HAP-1 (cell line): ENCODE measurements at regions not wholly inside any gene's neighbourhood (a gene's known extent, or its start where the extent isn't known, plus 50 kb on each side); places are given as distances from the start of the nearest gene placed in this dataset.

ENCODE experiments used
- DNase-seq, 2 experiments: peaks; one replicate each; pipeline ENCODE4 v3.0.0-alpha.2; 2016 to 2020; ENCODE audit warnings: low spot score in 2 of 2
- H3K27me3 ChIP-seq: fragments of 250-450 bp; sonication (Bioruptor Pico); 2 replicates; pipeline ENCODE4 v1.5.1; 2020; ENCODE audit warnings: low read depth, mild to moderate bottlenecking, moderate library complexity
- H3K36me3 ChIP-seq: fragments of 250-450 bp; sonication (Bioruptor Pico); replicated peaks from 2 replicates; pipeline ENCODE4 v1.5.1; 2020; ENCODE audit warnings: mild to moderate bottlenecking
- H3K4me1 ChIP-seq: fragments of 250-450 bp; sonication (Bioruptor Pico); 2 replicates; pipeline ENCODE4 v1.5.1; 2020; ENCODE audit warnings: mild to moderate bottlenecking
- H3K4me3 ChIP-seq: fragments of 250-450 bp; sonication (Bioruptor Pico); 2 replicates; pipeline ENCODE4 v1.5.1; 2020; ENCODE audit warnings: mild to moderate bottlenecking, moderate library complexity
- H3K9me3 ChIP-seq: fragments of 250-450 bp; sonication (Bioruptor Pico); 2 replicates; pipeline ENCODE4 v1.5.1; 2020; ENCODE audit warnings: mild to moderate bottlenecking, moderate library complexity
- in situ Hi-C: fragments of 300-500 bp; cut with MboI; formaldehyde crosslinking; loops from 3 replicates; pipeline ENCODE4 v1.14.3; 2020; ENCODE audit warnings: low sequenced_read_pairs, inconsistent platforms, mixed read lengths

DNA sequence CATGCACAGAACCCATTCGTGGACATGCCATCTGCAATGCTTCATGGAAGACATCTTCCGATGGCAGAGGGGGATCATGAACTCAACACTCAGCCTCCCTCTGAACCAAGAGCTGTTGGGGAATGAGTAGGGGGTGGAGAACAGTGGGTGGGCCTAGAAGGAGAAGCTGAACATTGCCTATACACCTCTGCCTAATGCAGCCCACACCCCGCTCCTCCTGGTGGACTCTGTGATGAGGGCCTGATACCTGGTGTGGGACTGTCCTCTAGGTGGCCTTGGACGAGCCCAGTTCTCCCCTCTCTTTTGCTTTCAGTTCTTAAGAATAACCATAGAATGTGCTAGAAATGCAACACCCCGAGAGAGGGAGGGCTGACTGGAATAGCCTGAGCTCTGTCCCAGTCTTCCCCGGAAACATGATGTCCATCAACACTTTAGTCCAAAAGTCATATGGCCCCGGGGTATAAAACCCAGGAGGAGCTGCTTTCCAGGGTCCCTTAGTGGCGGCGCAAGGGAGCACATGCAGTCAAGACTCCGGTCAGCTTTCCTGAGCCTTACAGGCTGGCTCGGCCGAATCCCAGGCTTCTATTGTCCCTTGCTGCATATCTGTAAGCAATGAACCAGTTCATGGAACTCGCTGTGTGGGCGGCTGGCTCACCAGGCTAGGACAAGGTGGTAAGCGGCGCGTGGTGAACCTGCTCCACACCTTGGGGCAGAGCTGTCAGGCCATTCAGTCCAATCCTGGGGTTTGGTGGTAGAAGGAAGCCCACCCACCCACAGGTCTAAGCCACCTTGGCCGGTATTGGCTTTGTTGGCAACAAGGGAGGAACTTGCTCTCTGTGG lies 216.9 kb downstream of the CTTN start:
- Histone ChIP-seq H3K4me1 (no peaks in the 10 kb centered on the region), H3K9me3 (no peaks in the 10 kb centered on the region), H3K4me3 (no peak overlapping the region), H3K36me3 (no peaks in the 10 kb centered on the region), H3K27me3 (peaks cover 5% of the 10 kb centered on the region; the same call in 1 of the 2 replicates)
- in situ Hi-C loops = loop anchor here (25.0 kb wide), 1 partner anchor 97 kb away; no protein-coding TSS in a partner anchor
- no peak for DNase-seq

DNA sequence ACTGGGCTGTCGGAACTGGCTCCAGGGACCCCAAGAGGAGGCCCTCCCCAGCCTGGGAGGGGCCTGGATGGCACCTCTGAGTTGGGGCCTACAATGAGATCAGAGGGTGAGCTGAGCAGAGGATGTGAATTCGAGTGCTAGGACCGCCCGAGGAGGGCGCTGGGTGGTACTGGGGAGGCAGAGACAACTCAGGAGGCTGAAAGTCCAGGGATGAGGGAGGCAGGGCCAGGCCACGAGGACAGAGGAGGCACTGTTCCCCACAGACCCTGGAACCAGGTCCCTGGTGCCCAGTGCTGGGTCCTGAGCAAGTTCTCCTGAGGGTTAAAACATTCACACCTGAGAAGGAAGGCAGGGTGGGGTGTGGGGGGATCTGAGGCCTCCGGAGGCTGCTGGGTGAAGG lies 218.0 kb downstream of the CTTN start:
- Histone ChIP-seq H3K27me3 (no peaks in the 10 kb centered on the region), H3K4me1 (no peaks in the 10 kb centered on the region)
- in situ Hi-C loops = loop anchor here (25.0 kb wide), 1 partner anchor 96 kb away; no protein-coding TSS in a partner anchor

DNA sequence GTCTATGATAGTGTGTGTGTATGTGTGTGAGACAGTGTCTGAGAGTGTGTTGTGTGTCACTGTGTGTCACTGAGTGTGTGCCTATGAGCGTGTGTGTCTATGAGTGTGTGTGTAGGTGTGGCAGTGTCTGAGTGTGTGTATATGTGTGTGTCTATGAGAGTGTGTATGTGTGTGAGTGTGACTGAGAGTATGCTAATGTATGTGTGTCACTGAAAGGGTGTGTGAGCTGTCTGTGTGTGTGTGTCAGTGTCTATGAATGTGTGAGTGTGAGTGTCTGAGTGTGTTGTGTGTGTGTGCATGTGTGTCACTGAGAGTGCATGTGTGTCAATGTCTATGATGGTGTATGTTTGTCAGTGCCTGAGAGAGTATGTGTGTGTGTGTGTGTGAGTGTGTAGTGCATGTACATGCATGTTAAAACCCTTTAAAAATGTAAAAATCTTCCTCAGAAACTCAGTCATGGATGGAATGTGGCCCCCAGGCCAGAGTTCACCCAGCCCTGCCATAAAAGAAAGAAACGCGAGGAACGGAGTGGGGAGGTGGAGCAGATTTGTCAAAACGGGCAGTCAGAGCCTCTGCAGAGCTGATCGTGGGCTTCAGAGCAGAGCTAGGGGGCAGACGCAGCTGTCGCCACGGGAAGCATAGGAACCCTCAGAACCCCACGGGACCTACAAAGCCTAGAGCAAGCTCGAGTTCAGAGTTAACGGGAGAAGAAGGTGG lies 218.8 kb downstream of the CTTN start:
- DNase-seq = no peak
- H3K4me1 ChIP-seq = no peaks in the 10 kb centered on the region
- no peaks in the 10 kb centered on the region for H3K36me3 ChIP-seq
- H3K9me3 ChIP-seq = no peaks in the 10 kb centered on the region
- no peak overlapping the region for H3K4me3 ChIP-seq
- in situ Hi-C loops = loop anchor here (25.0 kb wide), 1 partner anchor 95 kb away; no protein-coding TSS in a partner anchor
- H3K27me3 ChIP-seq = no peaks in the 10 kb centered on the region

More for the DNA sequence above, 218.0 kb downstream of the CTTN start:
- H3K4me3 ChIP-seq = no peak overlapping the region
- H3K36me3 ChIP-seq = no peaks in the 10 kb centered on the region
- no peak for DNase-seq
- H3K9me3 ChIP-seq = no peaks in the 10 kb centered on the region

DNA sequence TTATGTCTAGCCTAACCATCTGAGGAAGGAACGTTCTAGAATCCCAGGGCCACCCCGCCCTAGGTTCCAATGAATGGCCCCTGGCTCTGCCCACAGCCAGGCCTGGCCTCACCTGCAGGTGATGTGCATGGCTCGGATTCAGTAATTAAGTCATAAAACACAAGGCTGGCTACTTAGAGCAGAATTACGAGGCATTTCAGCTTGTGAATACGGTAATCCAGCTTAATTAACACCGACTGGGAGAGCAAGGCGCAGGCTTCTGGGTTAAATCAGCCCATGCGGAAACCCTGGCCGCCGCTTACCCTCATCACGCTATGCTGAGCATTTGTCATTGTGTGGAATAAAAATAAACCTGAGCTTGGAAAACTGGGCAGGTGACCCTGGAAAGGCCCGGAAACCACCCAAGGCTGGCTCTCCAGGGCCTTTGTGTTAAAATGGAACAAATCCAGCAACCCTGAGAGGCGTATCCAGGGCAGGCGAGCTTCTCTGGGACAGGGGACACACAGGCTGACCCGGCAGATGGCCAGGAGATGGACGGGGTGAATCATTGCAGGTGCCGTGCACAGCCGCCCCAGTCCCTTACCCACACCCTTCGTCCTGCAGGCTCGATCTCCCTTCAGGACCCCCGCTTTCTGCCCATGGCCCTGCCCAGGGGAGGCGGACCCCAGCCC lies 220.2 kb downstream of the CTTN start:
- Histone ChIP-seq H3K36me3 (no peaks in the 10 kb centered on the region), H3K9me3 (no peaks in the 10 kb centered on the region), H3K4me3 (no peak overlapping the region), H3K27me3 (no peaks in the 10 kb centered on the region), H3K4me1 (no peaks in the 10 kb centered on the region)
- DNase-seq = no peak
- in situ Hi-C loops = loop anchor here (25.0 kb wide), 1 partner anchor 94 kb away; no protein-coding TSS in a partner anchor

DNA sequence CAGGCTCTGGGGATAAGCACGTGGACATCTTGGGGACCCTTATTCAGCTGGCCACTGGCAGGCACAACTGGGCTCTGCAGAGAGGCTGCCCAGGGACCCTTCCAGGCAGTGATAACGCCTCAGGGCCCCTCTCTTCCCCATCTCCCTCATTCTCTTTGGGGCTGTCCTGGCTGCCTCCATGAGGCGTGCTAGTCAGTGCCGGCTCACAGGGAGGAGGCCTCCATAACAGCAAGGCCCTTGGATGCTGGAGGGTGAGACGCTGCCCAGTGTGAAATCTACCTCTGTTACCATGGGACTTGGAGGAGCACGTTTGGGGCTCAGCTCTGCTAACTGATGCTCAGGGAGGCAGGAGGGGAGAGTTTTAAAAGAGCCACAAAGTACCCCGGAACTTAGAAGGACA lies 221.3 kb downstream of the CTTN start:
- H3K9me3 ChIP-seq = no peaks in the 10 kb centered on the region
- DNase-seq = no peak
- no peaks in the 10 kb centered on the region for H3K27me3 ChIP-seq
- H3K4me3 ChIP-seq = no peak overlapping the region
- no peaks in the 10 kb centered on the region for H3K4me1 ChIP-seq
- in situ Hi-C loops = loop anchor here (25.0 kb wide), 1 partner anchor 93 kb away; no protein-coding TSS in a partner anchor
- H3K36me3 ChIP-seq = no peaks in the 10 kb centered on the region

DNA sequence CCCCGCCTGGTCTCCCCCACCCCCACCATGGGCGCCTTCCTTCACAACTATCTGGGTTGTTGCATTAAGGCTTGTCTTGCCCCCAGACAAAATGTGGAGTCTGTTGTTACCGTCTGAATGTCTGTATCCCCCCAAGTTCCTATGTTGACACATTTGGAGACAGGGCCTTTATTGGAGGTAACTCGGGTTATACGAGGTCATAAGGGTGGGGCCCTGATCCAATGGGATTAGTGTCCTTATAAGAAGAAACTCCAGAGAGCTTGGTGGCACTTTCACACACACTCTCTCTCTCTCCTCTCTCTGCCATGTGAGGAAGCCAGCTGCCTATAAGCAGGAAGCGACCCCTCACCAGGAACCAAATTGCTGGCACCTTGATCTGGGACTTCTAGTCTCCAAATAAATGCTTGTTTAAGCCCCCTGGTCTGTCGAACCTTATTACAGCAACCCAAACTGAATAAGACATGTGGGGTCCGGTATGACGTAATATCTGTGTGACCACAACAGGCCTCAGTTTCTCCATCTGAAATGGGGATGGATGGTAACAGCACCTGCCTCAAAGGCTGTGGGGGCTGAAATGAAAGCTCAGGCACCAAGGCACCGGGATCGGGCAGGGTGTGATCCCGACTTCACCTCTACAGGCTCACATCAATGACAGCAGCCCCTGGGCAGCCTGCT lies 222.3 kb downstream of the CTTN start:
- in situ Hi-C loops = loop anchor here (25.0 kb wide), 1 partner anchor 92 kb away; no protein-coding TSS in a partner anchor
- no peak overlapping the region for H3K4me3 ChIP-seq
- no peaks in the 10 kb centered on the region for H3K27me3 ChIP-seq
- H3K9me3 ChIP-seq = no peaks in the 10 kb centered on the region
- DNase-seq = no peak
- H3K36me3 ChIP-seq = no peaks in the 10 kb centered on the region
- H3K4me1 ChIP-seq = no peaks in the 10 kb centered on the region

GRCh38 chr11:70621241-70621640 lies 222.9 kb downstream of the CTTN start:
- no peaks in the 10 kb centered on the region for H3K36me3 ChIP-seq
- no peak overlapping the region for H3K4me3 ChIP-seq
- in situ Hi-C loops = loop anchor here (25.0 kb wide), 1 partner anchor 91 kb away; no protein-coding TSS in a partner anchor
- H3K9me3 ChIP-seq = no peaks in the 10 kb centered on the region
- no peak for DNase-seq
- no peaks in the 10 kb centered on the region for H3K4me1 ChIP-seq
- no peaks in the 10 kb centered on the region for H3K27me3 ChIP-seq

DNA sequence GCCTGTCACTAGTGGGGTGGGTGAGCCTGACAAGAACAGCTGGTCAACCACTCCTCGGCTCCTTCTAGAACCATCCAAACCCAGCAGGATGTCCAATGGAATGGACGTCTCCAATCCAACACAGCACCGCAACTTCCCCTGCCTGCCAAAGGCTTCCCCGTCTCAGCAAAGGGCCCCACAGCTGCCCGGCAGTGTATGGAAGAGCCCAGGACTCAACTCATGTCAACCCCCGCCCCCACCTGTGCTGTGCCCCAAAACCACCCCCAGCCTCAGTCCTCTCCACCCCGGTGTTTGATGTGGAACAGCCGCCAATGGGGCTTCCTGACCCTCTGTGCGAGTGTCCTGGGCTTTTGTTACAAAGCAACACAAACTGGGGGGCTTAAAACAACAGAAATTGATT lies 223.8 kb downstream of the CTTN start:
- no peak for DNase-seq
- Histone ChIP-seq H3K9me3 (no peaks in the 10 kb centered on the region), H3K4me3 (no peak overlapping the region), H3K36me3 (no peaks in the 10 kb centered on the region), H3K27me3 (no peaks in the 10 kb centered on the region), H3K4me1 (no peaks in the 10 kb centered on the region)
- in situ Hi-C loops = loop anchor here (25.0 kb wide), 1 partner anchor 90 kb away; no protein-coding TSS in a partner anchor

DNA sequence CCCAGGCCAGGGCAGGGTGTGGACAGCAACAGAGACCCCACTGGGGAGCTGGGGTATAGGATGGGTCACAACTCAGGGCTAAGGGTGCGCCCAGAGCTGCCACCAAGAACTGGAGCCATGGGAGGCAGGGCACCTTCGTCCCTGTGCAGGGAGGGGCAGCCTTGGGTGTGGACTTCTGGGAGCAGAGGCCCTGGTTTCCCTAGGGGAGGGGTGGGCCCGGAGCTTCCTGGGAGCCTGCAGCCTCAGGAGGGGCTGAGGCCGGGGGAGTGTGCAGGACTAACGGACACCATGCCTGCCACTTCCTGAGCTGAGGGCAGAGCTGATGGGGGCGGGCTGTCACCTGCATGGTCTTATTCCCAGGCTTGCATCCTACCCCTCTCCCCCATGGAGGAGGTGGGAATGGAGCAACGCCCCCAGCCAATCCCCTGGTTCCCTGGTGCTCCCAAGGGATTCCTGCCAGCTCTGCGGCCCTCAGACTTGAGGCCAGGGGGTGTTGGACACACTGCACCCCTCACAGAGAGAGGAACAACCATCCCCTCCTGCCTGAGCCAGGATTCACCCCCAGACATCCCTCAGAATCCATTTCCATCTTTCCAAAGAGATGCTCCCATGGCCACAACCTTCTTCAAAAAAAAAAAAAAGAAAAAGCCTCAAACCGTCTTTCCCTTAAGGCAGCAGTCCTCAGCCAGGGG lies 225.7 kb downstream of the CTTN start:
- H3K36me3 ChIP-seq = no peaks in the 10 kb centered on the region
- no peak overlapping the region for H3K4me3 ChIP-seq
- H3K9me3 ChIP-seq = no peaks in the 10 kb centered on the region
- in situ Hi-C loops = loop anchor here (25.0 kb wide), 1 partner anchor 88 kb away; no protein-coding TSS in a partner anchor
- H3K27me3 ChIP-seq = peaks cover 3% of the 10 kb centered on the region; the same call in 1 of the 2 replicates
- no peak for DNase-seq
- no peaks in the 10 kb centered on the region for H3K4me1 ChIP-seq

GRCh38 chr11:70624598-70624993 lies 226.3 kb downstream of the CTTN start:
- DNase-seq = no peak
- Histone ChIP-seq H3K4me3 (no peak overlapping the region), H3K4me1 (no peaks in the 10 kb centered on the region), H3K36me3 (no peaks in the 10 kb centered on the region), H3K27me3 (peaks cover 3% of the 10 kb centered on the region; the same call in 1 of the 2 replicates), H3K9me3 (no peaks in the 10 kb centered on the region)
- in situ Hi-C loops = loop anchor here (25.0 kb wide), 1 partner anchor 88 kb away; no protein-coding TSS in a partner anchor

DNA sequence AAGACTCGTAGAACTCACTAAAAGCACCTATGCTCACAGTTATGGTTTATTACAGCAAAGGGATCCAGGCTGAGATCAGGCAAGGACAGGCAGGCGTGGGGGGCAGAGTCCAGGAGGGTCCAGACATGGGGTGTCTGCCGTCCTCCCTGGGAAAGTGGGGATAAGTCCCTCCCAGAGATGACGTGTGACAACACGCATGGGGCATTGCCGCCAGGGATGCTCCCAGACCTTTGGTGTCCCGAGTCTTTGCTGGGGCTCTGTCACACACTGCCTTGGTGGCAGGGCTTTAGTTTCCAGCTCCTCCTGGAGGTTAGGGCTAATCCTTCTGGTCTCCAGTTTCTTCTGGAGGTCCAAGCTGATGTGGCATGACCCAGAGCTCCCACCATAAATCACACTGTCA lies 226.7 kb downstream of the CTTN start:
- in situ Hi-C loops = no loop called here
- Histone ChIP-seq H3K36me3 (no peaks in the 10 kb centered on the region), H3K27me3 (peaks cover 3% of the 10 kb centered on the region; the same call in 1 of the 2 replicates), H3K4me3 (no peak overlapping the region), H3K4me1 (no peaks in the 10 kb centered on the region), H3K9me3 (no peaks in the 10 kb centered on the region)
- no peak for DNase-seq

DNA sequence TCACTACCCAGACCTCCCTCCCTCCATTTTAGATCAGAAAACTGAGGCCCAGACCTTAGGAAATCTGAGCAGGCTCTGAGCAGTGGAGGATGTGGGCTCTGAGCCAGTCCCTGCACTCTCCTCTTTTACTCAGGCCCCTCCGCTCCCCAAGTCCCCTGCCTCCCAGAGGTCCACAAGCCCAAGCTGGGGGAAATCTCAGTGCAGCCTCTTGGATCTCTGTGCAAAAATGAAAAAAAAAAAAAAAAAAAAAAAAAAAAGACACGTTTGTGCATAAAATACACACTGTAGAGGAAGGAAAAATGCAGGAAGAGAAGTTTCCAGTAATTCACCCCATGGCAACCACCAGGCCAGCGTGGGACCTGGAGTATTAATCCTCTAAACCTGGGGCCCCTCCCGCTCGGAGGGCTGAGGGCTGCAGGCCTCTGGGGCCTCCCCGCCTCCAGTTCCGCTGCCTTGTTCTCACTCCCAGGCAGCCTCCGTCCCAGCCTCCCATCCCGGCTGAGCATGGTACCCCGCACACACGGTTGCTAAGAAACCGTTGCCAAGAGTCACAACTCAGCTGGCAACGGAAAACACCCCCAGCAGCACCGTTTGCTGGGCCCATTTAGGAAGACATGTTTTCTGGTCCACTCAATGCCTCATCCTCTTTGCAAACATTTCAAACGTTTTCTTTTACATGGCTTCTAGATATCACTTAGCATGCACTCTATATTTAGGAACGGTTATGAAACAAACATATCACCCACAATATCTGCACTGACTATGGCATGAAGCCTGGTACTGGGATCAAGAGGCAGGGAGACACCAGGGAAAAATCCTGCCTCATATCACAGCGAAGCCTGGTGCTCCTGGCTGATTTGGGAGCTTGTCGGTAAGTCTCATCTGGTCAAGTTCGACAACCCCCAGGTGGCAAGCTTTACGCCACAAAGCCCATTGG lies 227.5 kb downstream of the CTTN start:
- H3K36me3 ChIP-seq = no peaks in the 10 kb centered on the region
- in situ Hi-C loops = no loop called here
- no peak overlapping the region for H3K4me3 ChIP-seq
- no peaks in the 10 kb centered on the region for H3K9me3 ChIP-seq
- peaks cover 3% of the 10 kb centered on the region; the same call in 1 of the 2 replicates for H3K27me3 ChIP-seq
- DNase-seq = no peak
- H3K4me1 ChIP-seq = no peaks in the 10 kb centered on the region
